ENCODE measurements at regions not wholly inside any gene's neighbourhood (a gene's known extent, or its start where the extent isn't known, plus 50 kb on each side); places are given as distances from the start of the nearest gene placed in this dataset.

DNA sequence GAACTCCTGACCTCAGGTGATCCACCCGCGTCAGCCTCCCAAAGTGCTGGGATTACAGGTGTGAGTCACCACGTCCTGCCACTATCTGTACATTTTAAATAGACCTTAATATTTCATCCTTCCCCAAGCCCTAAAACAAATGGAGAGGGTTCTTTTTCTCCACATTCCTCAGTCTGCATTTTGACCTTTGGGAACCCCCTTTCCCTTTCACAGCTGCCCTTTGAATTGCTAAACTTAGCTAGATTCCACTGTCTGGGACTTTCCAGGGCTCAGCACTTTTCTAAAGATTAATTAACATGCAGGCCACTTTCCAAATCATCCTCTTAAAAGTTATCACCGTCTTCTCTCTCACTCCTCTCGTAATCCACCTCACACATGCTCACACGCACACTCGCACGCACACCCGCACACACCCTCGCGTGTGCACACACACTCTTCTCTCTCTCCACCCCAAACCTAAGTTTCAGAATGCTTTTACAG lies 124.2 kb downstream of the TMCO5A start:
- Histone ChIP-seq H3K36me3 (ENCODE audit: control insufficient read depth, insufficient read depth, low read length) (no peaks in the 10 kb centered on the region), H3K79me1 (ENCODE audit: low read depth in 1 of 2, low read length in 2 of 2) (no peaks in the 10 kb centered on the region), H4K91ac (ENCODE audit: insufficient read depth, low read depth, low read length) (no peak overlapping the region), H3K9me3 (ENCODE audit: control insufficient read depth, insufficient read depth, low read length) (no peaks in the 10 kb centered on the region), H3K4me1 (ENCODE audit: control insufficient read depth, insufficient read depth, low read length) (peaks cover 5% of the 10 kb centered on the region), H3K23ac (ENCODE audit: low read depth, low read length) (no peak overlapping the region), H2AFZ (replicated peaks; ENCODE audit: low read length, poor library complexity) (no peak overlapping the region), H3K4me2 (ENCODE audit: low read depth, low read length) (no peak overlapping the region), H3K27ac (ENCODE audit: insufficient read depth, low read length) (no peak overlapping the region), H2BK20ac (ENCODE audit: low read depth, low read length) (no peak overlapping the region), H3K56ac (ENCODE audit: extremely low read depth, insufficient read depth, low read length) (no peak overlapping the region), H4K20me1 (ENCODE audit: insufficient read depth, low read length) (no peaks in the 10 kb centered on the region), H3K9me1 (ENCODE audit: insufficient read depth, low read length) (peaks cover 2% of the 10 kb centered on the region; the same call in 1 of the 2 replicates), H4K5ac (ENCODE audit: low read depth, low read length) (no peak overlapping the region), H3K14ac (replicated peaks; ENCODE audit: low read depth, low read length) (0 out of 2 replicates have a peak overlapping the region, but pooled peaks have one; percentile 57), H2BK120ac (ENCODE audit: low read depth, low read length) (0 out of 2 replicates have a peak overlapping the region, but pooled peaks have one; percentile 41), H2AK9ac (replicated peaks; ENCODE audit: low read depth, low read length, poor library complexity) (no peak overlapping the region), H2BK15ac (ENCODE audit: low read depth, low read length) (no peak overlapping the region), H2BK5ac (ENCODE audit: low read depth, low read length, poor library complexity, severe bottlenecking) (no peak overlapping the region), H3K9ac (ENCODE audit: low read depth, low read length) (no peak overlapping the region), H3K4ac (ENCODE audit: low read depth, low read length) (no peak overlapping the region; the same call in 1 of the 2 replicates), H3K27me3 (ENCODE audit: control insufficient read depth, insufficient read depth, low read length) (no peaks in the 10 kb centered on the region), H4K8ac (ENCODE audit: low read depth in 2 of 2, low read length in 2 of 2) (no peak overlapping the region), H2AK5ac (ENCODE audit: low read depth, low read length) (peak overlapping the region; percentile 83; the same call in 1 of the 2 replicates), H3K4me3 (ENCODE audit: insufficient read depth, low read depth, low read length) (no peak overlapping the region), H3K18ac (ENCODE audit: low read depth, low read length) (no peak overlapping the region)
- DNase-seq (peak; percentile 28), ATAC-seq (ENCODE audit: low read depth) (no peak)
- no TSS peak for BruUV-seq (replicated peaks)
- CTCF ChIA-PET: no interaction called here
- intact Hi-C loops (cut with micrococcal nuclease): no loop called here
- 80 to 100% methylated on average over 1 to 2 of the region's 11 CpGs for WGBS, 2 experiments (ENCODE audit: extremely low coverage in 2 of 2, insufficient read length in 1 of 2)
- TF ChIP-seq SMC3 (IDR thresholded peaks at IDR 0.05; ENCODE audit: low read depth, low read length) (no peak), CHD1 (IDR thresholded peaks at IDR 0.05; ENCODE audit: low read depth, low read length) (no peak), MXI1 (IDR thresholded peaks at IDR 0.05; ENCODE audit: borderline replicate concordance, low read depth, low read length) (no peak), NFE2L2 (IDR thresholded peaks at IDR 0.05; ENCODE audit: low read depth, low read length) (no peak), POLR2A (IDR thresholded peaks at IDR 0.05; ENCODE audit: low read depth, low read length) (no peak)
- in situ Hi-C loops (cut with MboI; ENCODE audit: low sequenced_read_pairs): no loop called here
- POLR2A ChIA-PET (ENCODE audit: unreplicated experiment): no interaction called here
- dilution Hi-C loops (cut with HindIII; ENCODE audit: low sequenced_read_pairs, unreplicated experiment): no loop called here

All from IMR-90 (cell line).